ENCODE measurements at regions not wholly inside any gene's neighbourhood (a gene's known extent, or its start where the extent isn't known, plus 50 kb on each side); places are given as distances from the start of the nearest gene placed in this dataset.

DNA sequence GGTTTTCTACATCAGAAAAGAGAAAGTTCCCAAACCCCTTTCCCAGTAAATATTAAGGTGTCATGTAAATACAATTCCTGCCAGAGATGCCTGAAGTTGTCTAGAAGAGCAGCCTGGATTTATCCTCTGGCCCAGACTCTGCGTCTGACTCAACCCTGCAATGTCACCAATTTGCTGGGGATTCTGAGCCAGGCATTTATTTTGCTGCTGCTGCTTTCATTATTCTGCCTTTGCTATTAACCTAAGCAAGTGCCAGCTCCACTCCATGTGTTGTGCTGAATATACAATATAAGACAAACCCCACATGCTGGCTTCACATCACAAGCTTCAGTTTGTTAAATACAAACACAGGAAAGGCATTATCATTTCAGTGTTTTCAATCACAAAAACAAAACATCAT lies 59.1 kb downstream of the ELAPOR2 start:
- peak; percentile 70 for ATAC-seq
- TF ChIP-seq TCF4 (CRISPR knock-in tag; IDR thresholded peaks at IDR 0.05; ENCODE audit: borderline replicate concordance): no peak
- TF ChIP-seq SNAI2 (CRISPR knock-in tag; IDR thresholded peaks at IDR 0.05): no peak
- TF ChIP-seq ZNF8 (CRISPR knock-in tag; IDR thresholded peaks at IDR 0.05): no peak
- no peak for TF ChIP-seq RARB (CRISPR knock-in tag; IDR thresholded peaks at IDR 0.05)
- no peak for TF ChIP-seq ARNTL (CRISPR knock-in tag; IDR thresholded peaks at IDR 0.05; ENCODE audit: borderline replicate concordance, low read depth)
- TF ChIP-seq GLIS3 (CRISPR knock-in tag; IDR thresholded peaks at IDR 0.05): no peak

DNA sequence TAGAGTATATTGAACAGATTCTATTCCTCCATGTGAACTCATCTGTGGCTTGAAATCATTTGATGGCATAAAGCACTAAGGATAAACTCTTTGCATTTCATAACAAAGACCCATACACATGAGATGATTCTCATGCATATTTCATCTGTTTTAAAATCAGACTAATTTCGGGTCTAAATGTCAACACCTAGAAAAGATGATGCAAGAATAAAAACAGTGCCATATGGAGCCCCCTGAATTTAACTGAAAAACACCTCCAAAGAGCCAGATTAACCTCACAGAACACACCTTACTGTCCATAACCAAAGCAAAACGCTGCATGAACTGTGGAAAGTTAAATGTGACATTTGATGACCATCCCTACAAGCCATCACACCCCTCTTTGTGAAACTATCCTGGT lies 59.7 kb downstream of the ELAPOR2 start:
- ATAC-seq: no peak
- no peak for TF ChIP-seq CSDC2 (CRISPR knock-in tag; IDR thresholded peaks at IDR 0.05)
- no peak for TF ChIP-seq ESRRG (CRISPR knock-in tag; IDR thresholded peaks at IDR 0.05)

DNA sequence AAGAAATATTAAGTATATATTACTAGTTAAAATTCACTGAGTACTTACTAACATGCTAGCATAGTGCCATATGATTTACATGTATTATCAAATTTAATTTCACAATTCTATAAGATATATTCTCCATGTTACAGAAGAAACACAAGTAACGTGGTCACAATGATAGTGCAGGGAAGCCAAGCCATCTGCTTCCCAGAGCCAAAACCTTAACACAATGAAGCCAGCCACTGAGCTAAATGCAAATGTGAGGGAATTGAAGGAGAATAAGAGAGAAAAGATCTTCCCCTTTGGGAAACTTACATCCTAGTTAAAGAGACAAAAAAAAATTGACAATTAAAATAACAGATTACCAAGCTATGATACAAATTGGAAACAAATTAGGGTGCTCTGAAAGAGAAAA lies 63.6 kb downstream of the ELAPOR2 start:
- TF ChIP-seq, protein P1, sequence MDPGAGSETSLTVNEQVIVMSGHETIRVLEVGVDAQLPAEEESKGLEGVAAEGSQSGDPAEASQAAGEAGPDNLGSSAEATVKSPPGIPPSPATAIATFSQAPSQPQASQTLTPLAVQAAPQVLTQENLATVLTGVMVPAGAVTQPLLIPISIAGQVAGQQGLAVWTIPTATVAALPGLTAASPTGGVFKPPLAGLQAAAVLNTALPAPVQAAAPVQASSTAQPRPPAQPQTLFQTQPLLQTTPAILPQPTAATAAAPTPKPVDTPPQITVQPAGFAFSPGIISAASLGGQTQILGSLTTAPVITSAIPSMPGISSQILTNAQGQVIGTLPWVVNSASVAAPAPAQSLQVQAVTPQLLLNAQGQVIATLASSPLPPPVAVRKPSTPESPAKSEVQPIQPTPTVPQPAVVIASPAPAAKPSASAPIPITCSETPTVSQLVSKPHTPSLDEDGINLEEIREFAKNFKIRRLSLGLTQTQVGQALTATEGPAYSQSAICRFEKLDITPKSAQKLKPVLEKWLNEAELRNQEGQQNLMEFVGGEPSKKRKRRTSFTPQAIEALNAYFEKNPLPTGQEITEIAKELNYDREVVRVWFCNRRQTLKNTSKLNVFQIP (CRISPR knock-in tag; IDR thresholded peaks at IDR 0.05; ENCODE audit: borderline replicate concordance, low read depth): no peak
- TF ChIP-seq ISL1 (CRISPR knock-in tag; IDR thresholded peaks at IDR 0.05) (no peak), SNAI2 (CRISPR knock-in tag; IDR thresholded peaks at IDR 0.05) (no peak), ZNF565 (CRISPR knock-in tag; conservative IDR thresholded peaks at IDR 0.05; ENCODE audit: low read depth) (no peak), ZNF70 (CRISPR knock-in tag; IDR thresholded peaks at IDR 0.05) (no peak), OSR1 (CRISPR knock-in tag; IDR thresholded peaks at IDR 0.05) (no peak), RARB (CRISPR knock-in tag; IDR thresholded peaks at IDR 0.05) (no peak), BACH2 (CRISPR knock-in tag; IDR thresholded peaks at IDR 0.05; ENCODE audit: borderline replicate concordance) (no peak), TOX (CRISPR knock-in tag; IDR thresholded peaks at IDR 0.05; ENCODE audit: borderline replicate concordance) (no peak), PPARA (CRISPR knock-in tag; IDR thresholded peaks at IDR 0.05; ENCODE audit: borderline replicate concordance) (no peak), ZFP3 (CRISPR knock-in tag; IDR thresholded peaks at IDR 0.05) (no peak), TCF4 (CRISPR knock-in tag; IDR thresholded peaks at IDR 0.05; ENCODE audit: borderline replicate concordance) (no peak), ZNF8 (CRISPR knock-in tag; IDR thresholded peaks at IDR 0.05) (no peak), ZFP30 (CRISPR knock-in tag; IDR thresholded peaks at IDR 0.05) (no peak)
- TF ChIP-seq, protein P2, sequence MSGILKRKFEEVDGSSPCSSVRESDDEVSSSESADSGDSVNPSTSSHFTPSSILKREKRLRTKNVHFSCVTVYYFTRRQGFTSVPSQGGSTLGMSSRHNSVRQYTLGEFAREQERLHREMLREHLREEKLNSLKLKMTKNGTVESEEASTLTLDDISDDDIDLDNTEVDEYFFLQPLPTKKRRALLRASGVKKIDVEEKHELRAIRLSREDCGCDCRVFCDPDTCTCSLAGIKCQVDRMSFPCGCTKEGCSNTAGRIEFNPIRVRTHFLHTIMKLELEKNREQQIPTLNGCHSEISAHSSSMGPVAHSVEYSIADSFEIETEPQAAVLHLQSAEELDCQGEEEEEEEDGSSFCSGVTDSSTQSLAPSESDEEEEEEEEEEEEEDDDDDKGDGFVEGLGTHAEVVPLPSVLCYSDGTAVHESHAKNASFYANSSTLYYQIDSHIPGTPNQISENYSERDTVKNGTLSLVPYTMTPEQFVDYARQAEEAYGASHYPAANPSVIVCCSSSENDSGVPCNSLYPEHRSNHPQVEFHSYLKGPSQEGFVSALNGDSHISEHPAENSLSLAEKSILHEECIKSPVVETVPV (CRISPR knock-in tag; IDR thresholded peaks at IDR 0.05): no peak
- TF ChIP-seq, protein P3, sequence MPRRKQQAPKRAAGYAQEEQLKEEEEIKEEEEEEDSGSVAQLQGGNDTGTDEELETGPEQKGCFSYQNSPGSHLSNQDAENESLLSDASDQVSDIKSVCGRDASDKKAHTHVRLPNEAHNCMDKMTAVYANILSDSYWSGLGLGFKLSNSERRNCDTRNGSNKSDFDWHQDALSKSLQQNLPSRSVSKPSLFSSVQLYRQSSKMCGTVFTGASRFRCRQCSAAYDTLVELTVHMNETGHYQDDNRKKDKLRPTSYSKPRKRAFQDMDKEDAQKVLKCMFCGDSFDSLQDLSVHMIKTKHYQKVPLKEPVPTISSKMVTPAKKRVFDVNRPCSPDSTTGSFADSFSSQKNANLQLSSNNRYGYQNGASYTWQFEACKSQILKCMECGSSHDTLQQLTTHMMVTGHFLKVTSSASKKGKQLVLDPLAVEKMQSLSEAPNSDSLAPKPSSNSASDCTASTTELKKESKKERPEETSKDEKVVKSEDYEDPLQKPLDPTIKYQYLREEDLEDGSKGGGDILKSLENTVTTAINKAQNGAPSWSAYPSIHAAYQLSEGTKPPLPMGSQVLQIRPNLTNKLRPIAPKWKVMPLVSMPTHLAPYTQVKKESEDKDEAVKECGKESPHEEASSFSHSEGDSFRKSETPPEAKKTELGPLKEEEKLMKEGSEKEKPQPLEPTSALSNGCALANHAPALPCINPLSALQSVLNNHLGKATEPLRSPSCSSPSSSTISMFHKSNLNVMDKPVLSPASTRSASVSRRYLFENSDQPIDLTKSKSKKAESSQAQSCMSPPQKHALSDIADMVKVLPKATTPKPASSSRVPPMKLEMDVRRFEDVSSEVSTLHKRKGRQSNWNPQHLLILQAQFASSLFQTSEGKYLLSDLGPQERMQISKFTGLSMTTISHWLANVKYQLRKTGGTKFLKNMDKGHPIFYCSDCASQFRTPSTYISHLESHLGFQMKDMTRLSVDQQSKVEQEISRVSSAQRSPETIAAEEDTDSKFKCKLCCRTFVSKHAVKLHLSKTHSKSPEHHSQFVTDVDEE (CRISPR knock-in tag; IDR thresholded peaks at IDR 0.05): no peak
- TF ChIP-seq, protein P4, sequence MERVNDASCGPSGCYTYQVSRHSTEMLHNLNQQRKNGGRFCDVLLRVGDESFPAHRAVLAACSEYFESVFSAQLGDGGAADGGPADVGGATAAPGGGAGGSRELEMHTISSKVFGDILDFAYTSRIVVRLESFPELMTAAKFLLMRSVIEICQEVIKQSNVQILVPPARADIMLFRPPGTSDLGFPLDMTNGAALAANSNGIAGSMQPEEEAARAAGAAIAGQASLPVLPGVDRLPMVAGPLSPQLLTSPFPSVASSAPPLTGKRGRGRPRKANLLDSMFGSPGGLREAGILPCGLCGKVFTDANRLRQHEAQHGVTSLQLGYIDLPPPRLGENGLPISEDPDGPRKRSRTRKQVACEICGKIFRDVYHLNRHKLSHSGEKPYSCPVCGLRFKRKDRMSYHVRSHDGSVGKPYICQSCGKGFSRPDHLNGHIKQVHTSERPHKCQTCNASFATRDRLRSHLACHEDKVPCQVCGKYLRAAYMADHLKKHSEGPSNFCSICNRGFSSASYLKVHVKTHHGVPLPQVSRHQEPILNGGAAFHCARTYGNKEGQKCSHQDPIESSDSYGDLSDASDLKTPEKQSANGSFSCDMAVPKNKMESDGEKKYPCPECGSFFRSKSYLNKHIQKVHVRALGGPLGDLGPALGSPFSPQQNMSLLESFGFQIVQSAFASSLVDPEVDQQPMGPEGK (CRISPR knock-in tag; IDR thresholded peaks at IDR 0.05; ENCODE audit: borderline replicate concordance): no peak

DNA sequence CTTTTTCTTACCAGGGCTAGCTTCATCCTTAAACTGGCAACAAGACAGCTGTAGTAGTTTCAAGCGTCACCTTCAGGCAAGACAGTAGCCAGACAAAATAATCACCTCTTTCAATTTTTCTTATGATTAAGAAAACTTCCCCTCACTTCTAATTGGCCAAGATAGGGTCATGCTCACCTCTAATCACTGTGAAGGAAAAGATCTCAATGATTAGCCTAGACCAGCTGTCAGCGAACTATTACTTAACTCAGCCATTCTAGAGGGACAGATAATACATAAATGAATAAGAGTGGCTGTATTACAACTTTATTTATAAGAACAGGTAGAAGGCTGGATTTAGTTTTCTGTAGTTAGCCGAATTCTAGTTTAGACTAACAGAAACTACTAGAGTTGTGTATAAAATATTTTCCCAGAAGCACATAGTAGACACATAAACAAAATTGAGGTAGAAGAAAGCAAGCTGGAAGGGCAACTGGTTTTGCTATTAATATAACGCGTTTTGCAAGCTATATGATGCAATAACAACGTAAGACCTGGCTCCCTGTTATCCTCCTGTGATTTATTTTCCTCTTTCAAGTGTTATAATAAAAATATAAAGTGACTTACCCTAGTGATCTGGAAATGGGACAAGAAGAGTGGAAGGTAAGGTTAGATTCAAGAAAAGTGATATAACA lies 64.3 kb downstream of the ELAPOR2 start:
- ATAC-seq: no peak
- TF ChIP-seq, protein P4 (CRISPR knock-in tag; IDR thresholded peaks at IDR 0.05; ENCODE audit: borderline replicate concordance): no peak
- TF ChIP-seq ZC3H10 (CRISPR knock-in tag; IDR thresholded peaks at IDR 0.05): no peak
- TF ChIP-seq PPARA (CRISPR knock-in tag; IDR thresholded peaks at IDR 0.05; ENCODE audit: borderline replicate concordance): no peak
- TF ChIP-seq CSDC2 (CRISPR knock-in tag; IDR thresholded peaks at IDR 0.05): no peak
- TF ChIP-seq OSR1 (CRISPR knock-in tag; IDR thresholded peaks at IDR 0.05): no peak
- no peak for TF ChIP-seq GLIS3 (CRISPR knock-in tag; IDR thresholded peaks at IDR 0.05)
- TF ChIP-seq ZFP30 (CRISPR knock-in tag; IDR thresholded peaks at IDR 0.05): no peak
- TF ChIP-seq ESRRG (CRISPR knock-in tag; IDR thresholded peaks at IDR 0.05): no peak

More for the DNA sequence above, 63.6 kb downstream of the ELAPOR2 start:
- no peak for ATAC-seq
